ENCODE measurements at regions not wholly inside any gene's neighbourhood (a gene's known extent, or its start where the extent isn't known, plus 50 kb on each side); places are given as distances from the start of the nearest gene placed in this dataset.

DNA sequence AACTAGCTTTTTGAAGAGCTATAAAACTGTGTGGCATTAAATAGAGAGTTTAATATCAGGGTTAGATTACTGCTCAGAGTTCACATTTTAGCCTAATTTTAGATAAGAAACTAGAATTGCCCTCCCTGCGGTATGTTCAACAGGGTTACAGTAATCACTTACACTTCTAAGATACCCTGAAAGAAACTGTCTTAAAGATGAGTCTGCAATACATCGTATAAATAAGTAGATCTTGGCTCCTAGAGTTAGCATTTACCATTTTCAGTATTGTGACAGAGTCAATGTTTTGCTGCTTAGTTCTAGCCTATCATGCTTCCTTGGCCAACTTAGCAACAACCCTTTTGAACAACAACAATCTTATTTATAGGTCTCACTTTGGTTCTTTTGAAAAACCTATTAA is 217.8 kb upstream of the NDST4 start:
- TF ChIP-seq, protein P1, sequence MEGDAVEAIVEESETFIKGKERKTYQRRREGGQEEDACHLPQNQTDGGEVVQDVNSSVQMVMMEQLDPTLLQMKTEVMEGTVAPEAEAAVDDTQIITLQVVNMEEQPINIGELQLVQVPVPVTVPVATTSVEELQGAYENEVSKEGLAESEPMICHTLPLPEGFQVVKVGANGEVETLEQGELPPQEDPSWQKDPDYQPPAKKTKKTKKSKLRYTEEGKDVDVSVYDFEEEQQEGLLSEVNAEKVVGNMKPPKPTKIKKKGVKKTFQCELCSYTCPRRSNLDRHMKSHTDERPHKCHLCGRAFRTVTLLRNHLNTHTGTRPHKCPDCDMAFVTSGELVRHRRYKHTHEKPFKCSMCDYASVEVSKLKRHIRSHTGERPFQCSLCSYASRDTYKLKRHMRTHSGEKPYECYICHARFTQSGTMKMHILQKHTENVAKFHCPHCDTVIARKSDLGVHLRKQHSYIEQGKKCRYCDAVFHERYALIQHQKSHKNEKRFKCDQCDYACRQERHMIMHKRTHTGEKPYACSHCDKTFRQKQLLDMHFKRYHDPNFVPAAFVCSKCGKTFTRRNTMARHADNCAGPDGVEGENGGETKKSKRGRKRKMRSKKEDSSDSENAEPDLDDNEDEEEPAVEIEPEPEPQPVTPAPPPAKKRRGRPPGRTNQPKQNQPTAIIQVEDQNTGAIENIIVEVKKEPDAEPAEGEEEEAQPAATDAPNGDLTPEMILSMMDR (IDR thresholded peaks at IDR 0.05): no peak
- no peaks in the 10 kb centered on the region; the same call in 1 of the 2 replicates for H3K36me3 Mint-ChIP-seq (ENCODE audit: low read depth)
- no peak overlapping the region for H3K27ac Mint-ChIP-seq
- no peaks in the 10 kb centered on the region for H3K27me3 Mint-ChIP-seq (ENCODE audit: insufficient read depth)
- H3K4me3 Mint-ChIP-seq: no peak overlapping the region
- no peak for DNase-seq
- peaks cover 11% of the 10 kb centered on the region; the same call in 1 of the 2 replicates for H3K9me3 Mint-ChIP-seq
- H3K4me1 Mint-ChIP-seq (ENCODE audit: low read depth): no peaks in the 10 kb centered on the region

DNA sequence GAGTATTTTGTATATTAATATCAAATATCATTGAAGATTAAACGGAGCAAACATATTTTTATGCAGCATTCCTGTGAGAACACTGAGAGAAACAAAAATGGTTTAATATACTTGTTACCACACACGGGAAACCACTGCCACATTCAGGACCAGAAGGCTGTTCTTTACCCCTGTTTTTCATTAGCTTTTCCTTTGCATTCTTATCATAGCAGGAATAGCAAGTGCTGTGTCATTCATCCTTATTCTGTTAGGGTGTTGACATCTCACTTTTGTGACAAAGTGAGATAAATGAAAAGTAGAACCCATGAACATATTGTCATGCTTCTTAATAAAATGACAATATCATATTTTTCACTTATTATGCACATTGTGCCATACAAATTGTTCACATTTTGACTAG is 212.4 kb upstream of the NDST4 start:
- Mint-ChIP-seq H3K4me3 (no peak overlapping the region), H3K27ac (no peak overlapping the region), H3K9me3 (peaks cover 25% of the 10 kb centered on the region), H3K36me3 (ENCODE audit: low read depth) (no peaks in the 10 kb centered on the region; the same call in 1 of the 2 replicates), H3K4me1 (ENCODE audit: low read depth) (no peaks in the 10 kb centered on the region), H3K27me3 (ENCODE audit: insufficient read depth) (no peaks in the 10 kb centered on the region)
- DNase-seq: no peak
- TF ChIP-seq, protein P1 (IDR thresholded peaks at IDR 0.05): no peak

DNA sequence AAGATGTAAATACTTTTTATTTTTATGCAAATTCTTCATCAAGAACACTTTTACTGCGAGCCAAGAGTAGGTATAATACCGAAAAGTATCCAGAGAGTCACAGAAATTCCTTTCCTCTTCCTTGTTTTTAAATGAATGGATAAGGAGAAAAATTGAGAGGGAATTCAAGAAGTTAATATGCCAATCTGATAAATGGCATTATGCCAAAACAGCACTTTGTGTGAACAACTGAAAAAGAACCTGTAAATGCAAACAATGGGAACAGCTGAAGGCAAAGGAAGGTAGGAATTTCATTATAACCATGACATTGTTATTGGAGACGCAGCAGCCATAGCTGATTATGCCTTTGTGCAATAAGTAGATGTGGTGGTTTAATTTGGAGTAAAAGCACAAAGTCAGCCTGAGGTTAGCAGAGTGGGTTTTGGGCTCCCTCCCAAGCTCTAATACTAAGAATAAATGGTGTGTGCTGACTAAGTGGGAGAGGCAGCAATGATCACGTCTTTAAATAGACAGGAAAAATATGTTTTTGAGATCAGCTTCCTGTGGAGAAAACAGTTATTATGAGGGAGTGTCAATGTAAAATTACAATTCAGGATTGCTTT is 209.8 kb upstream of the NDST4 start:
- Mint-ChIP-seq H3K36me3 (ENCODE audit: low read depth) (no peaks in the 10 kb centered on the region), H3K4me1 (ENCODE audit: low read depth) (no peaks in the 10 kb centered on the region), H3K9me3 (peaks cover 21% of the 10 kb centered on the region), H3K4me3 (no peak overlapping the region), H3K27ac (no peak overlapping the region), H3K27me3 (ENCODE audit: insufficient read depth) (no peaks in the 10 kb centered on the region)
- TF ChIP-seq, protein P1 (IDR thresholded peaks at IDR 0.05): no peak
- DNase-seq: no peak

DNA sequence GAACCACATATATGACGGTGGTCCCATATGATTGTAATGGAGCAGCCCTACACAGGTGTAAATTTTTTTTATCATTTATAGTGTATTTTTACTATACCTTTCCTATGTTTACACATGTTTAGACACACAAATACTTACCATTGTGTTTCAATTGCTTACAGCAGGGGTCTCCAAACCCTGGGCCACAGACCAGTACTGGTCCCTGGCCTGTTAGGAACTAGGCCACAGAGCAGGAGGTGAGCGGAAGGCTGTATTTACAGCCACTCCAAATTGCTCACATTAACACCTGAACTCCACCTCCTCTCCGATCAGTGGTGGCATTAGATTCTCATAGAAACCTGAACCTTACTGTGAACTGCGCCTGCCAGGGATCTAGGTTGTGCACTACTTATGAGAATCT is 201.8 kb upstream of the NDST4 start:
- H3K4me1 Mint-ChIP-seq (ENCODE audit: low read depth): no peaks in the 10 kb centered on the region
- no peaks in the 10 kb centered on the region for H3K36me3 Mint-ChIP-seq (ENCODE audit: low read depth)
- no peaks in the 10 kb centered on the region for H3K27me3 Mint-ChIP-seq (ENCODE audit: insufficient read depth)
- no peak for DNase-seq
- peaks cover 21% of the 10 kb centered on the region for H3K9me3 Mint-ChIP-seq
- H3K27ac Mint-ChIP-seq: no peak overlapping the region
- H3K4me3 Mint-ChIP-seq: no peak overlapping the region
- TF ChIP-seq, protein P1 (IDR thresholded peaks at IDR 0.05): no peak

DNA sequence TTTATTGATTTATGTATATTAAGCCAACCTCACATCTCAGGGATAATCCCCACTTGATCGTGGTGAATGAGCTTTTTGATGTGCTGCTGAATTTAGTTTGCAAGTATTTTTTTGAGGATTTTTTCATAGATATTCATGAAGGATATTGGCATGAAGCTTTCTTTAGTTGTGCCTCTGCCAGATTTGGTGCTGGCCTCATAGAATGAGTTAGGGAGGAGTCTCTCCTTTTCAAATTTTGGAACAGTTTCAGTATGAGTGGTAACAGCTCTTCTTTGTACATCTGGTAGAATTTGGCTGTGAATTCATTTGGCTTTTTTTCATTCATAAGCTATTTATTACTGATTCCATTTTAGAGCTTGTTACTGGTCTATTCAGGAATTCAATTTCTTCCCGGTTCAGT is 197.2 kb upstream of the NDST4 start:
- peaks cover 30% of the 10 kb centered on the region for H3K9me3 Mint-ChIP-seq
- H3K4me1 Mint-ChIP-seq (ENCODE audit: low read depth): no peaks in the 10 kb centered on the region
- DNase-seq: no peak
- no peaks in the 10 kb centered on the region for H3K27me3 Mint-ChIP-seq (ENCODE audit: insufficient read depth)
- TF ChIP-seq, protein P1 (IDR thresholded peaks at IDR 0.05): no peak
- no peak overlapping the region for H3K27ac Mint-ChIP-seq
- H3K36me3 Mint-ChIP-seq (ENCODE audit: low read depth): no peaks in the 10 kb centered on the region
- no peak overlapping the region for H3K4me3 Mint-ChIP-seq

All from HFFc6 (cell line).